ENCODE measurements at regions not wholly inside any gene's neighbourhood (a gene's known extent, or its start where the extent isn't known, plus 50 kb on each side); places are given as distances from the start of the nearest gene placed in this dataset.
A peak's percentile ranks its signal among the peaks of the same experiment; 100 is the strongest.

DNA sequence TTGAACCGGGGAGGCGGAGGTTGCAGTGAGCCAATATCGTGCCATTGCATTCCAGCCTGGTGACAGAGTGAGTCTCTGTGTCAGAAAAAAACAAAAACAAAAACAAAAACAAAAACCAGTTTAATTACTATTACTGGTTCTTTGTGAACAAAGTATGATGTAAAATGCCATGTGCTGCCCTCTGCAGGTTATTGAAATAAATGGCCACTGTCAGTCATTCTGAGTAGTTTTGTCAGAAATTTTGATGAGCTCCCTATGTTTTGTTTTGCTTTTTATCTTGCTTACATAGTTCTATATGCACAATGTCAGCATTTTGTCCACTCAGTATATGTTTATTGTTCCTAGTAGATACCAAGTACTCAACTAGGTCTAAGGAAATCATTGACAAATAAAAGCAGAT, 423.6 kb upstream of the CHST9 start:
- H3K27ac ChIP-seq (ENCODE audit: low read length), result no peak overlapping the region
- POLR2A ChIA-PET, result no interaction called here
- no peaks in the 10 kb centered on the region; the same call in 1 of the 2 replicates for H3K4me1 ChIP-seq (ENCODE audit: control insufficient read depth, insufficient read depth, low read length)
- H3K36me3 ChIP-seq (ENCODE audit: control insufficient read depth, insufficient read depth, low read length), result no peaks in the 10 kb centered on the region
- no peak overlapping the region for H3K4me3 ChIP-seq (ENCODE audit: low read depth in 2 of 2, low read length in 2 of 2)
- ATAC-seq, result no peak
- intact Hi-C loops (cut with micrococcal nuclease; ENCODE audit: unreplicated experiment), result loop anchor here (5.0 to 10.0 kb wide), 2 partner anchors 146 to 579 kb away; no protein-coding TSS in a partner anchor
- no peak for TF ChIP-seq SIN3A (IDR thresholded peaks at IDR 0.05; ENCODE audit: borderline replicate concordance, insufficient read depth, low read depth, low read length)
- TF ChIP-seq, protein P1, sequence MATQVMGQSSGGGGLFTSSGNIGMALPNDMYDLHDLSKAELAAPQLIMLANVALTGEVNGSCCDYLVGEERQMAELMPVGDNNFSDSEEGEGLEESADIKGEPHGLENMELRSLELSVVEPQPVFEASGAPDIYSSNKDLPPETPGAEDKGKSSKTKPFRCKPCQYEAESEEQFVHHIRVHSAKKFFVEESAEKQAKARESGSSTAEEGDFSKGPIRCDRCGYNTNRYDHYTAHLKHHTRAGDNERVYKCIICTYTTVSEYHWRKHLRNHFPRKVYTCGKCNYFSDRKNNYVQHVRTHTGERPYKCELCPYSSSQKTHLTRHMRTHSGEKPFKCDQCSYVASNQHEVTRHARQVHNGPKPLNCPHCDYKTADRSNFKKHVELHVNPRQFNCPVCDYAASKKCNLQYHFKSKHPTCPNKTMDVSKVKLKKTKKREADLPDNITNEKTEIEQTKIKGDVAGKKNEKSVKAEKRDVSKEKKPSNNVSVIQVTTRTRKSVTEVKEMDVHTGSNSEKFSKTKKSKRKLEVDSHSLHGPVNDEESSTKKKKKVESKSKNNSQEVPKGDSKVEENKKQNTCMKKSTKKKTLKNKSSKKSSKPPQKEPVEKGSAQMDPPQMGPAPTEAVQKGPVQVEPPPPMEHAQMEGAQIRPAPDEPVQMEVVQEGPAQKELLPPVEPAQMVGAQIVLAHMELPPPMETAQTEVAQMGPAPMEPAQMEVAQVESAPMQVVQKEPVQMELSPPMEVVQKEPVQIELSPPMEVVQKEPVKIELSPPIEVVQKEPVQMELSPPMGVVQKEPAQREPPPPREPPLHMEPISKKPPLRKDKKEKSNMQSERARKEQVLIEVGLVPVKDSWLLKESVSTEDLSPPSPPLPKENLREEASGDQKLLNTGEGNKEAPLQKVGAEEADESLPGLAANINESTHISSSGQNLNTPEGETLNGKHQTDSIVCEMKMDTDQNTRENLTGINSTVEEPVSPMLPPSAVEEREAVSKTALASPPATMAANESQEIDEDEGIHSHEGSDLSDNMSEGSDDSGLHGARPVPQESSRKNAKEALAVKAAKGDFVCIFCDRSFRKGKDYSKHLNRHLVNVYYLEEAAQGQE (IDR thresholded peaks at IDR 0.05; ENCODE audit: insufficient read depth in 1 of 2, low read depth in 2 of 2, low read length in 1 of 2), result no peak
- no peak for TF ChIP-seq POLR2AphosphoS5 (IDR thresholded peaks at IDR 0.05; ENCODE audit: low read depth, low read length)
- TF ChIP-seq CTCF (IDR thresholded peaks at IDR 0.05), result peak; percentile 40
- BruUV-seq (replicated peaks), result no TSS peak
- no peaks in the 10 kb centered on the region for H3K9me3 ChIP-seq (ENCODE audit: control insufficient read depth, insufficient read depth, low read depth, low read length)
- in situ Hi-C loops (cut with HindIII; ENCODE audit: low pct_unique_long_range_greater_than_20kb, low sequenced_read_pairs), result no loop called here
- DNase-seq (ENCODE audit: low read depth, low spot score), result no peak
- no peaks in the 10 kb centered on the region for H3K27me3 ChIP-seq (ENCODE audit: control insufficient read depth, insufficient read depth, low read length)
- CTCF ChIA-PET, result interaction anchor here (0.6 kb wide), 1 partner anchor 988 kb away, joined by 7 read pairs; no protein-coding TSS in a partner anchor

- ChIA-PET CTCF (no interaction called here), POLR2A (no interaction called here)
- BruUV-seq (replicated peaks), result no TSS peak
- in situ Hi-C loops (cut with HindIII; ENCODE audit: low pct_unique_long_range_greater_than_20kb, low sequenced_read_pairs), result no loop called here
- TF ChIP-seq POLR2AphosphoS5 (IDR thresholded peaks at IDR 0.05; ENCODE audit: low read depth, low read length) (no peak), CTCF (IDR thresholded peaks at IDR 0.05) (no peak), TCF7L2 (IDR thresholded peaks at IDR 0.05; ENCODE audit: low read depth, low read length) (no peak), SIN3A (IDR thresholded peaks at IDR 0.05; ENCODE audit: borderline replicate concordance, insufficient read depth, low read depth, low read length) (no peak)
- TF ChIP-seq, protein P1 (IDR thresholded peaks at IDR 0.05; ENCODE audit: insufficient read depth in 1 of 2, low read depth in 2 of 2, low read length in 1 of 2), result no peak
- H3K9me3 ChIP-seq (ENCODE audit: control insufficient read depth, insufficient read depth, low read depth, low read length), result no peaks in the 10 kb centered on the region
- no peaks in the 10 kb centered on the region for H3K27me3 ChIP-seq (ENCODE audit: control insufficient read depth, insufficient read depth, low read length)
- intact Hi-C loops (cut with micrococcal nuclease; ENCODE audit: unreplicated experiment), result loop anchor here (5.0 to 10.0 kb wide), 2 partner anchors 147 to 579 kb away; no protein-coding TSS in a partner anchor
- no peak overlapping the region for H3K4me3 ChIP-seq (ENCODE audit: low read depth in 2 of 2, low read length in 2 of 2)
- H3K4me1 ChIP-seq (ENCODE audit: control insufficient read depth, insufficient read depth, low read length), result no peaks in the 10 kb centered on the region; the same call in 1 of the 2 replicates
- no peak overlapping the region for H3K27ac ChIP-seq (ENCODE audit: low read length)
- H3K36me3 ChIP-seq (ENCODE audit: control insufficient read depth, insufficient read depth, low read length), result no peaks in the 10 kb centered on the region
- DNase-seq (ENCODE audit: low read depth, low spot score) (no peak), ATAC-seq (no peak)
Observed at GRCh38 chr18:27608174-27608573, 423.1 kb upstream of the CHST9 start.

Data from Panc1 (cell line).